MCF 10A (cell line): ENCODE measurements at regions not wholly inside any gene's neighbourhood (a gene's known extent, or its start where the extent isn't known, plus 50 kb on each side); places are given as distances from the start of the nearest gene placed in this dataset.
A peak's percentile ranks its signal among the peaks of the same experiment; 100 is the strongest.

Experiments
- BruUV-seq: library from RNA; stranded (reverse); fragments of 400-500 nt; replicated peaks from 2 replicates; lab custom pipeline; 2021; lab: Mats Ljungman, UMichigan
- CTCF ChIA-PET: fragments of 300-600 bp; sonication (Branson Sonifier 250); formaldehyde crosslinking; extraction: SDS; loops from one replicate; lab custom pipeline; 2021; ENCODE audit warnings: antibody characterized with exemption, inconsistent platforms; lab: Yijun Ruan, JAX
- POLR2A ChIA-PET: fragments of 300-600, 350-650 bp; sonication (Branson Sonifier 250); formaldehyde crosslinking; extraction: SDS; loops from one replicate; lab custom pipeline; 2020; ENCODE audit warnings: antibody characterized with exemption, inconsistent platforms; lab: Yijun Ruan, JAX
- DNase-seq: peaks from one replicate; pipeline ENCODE4 v3.0.0-alpha.2; 2018; ENCODE audit not compliant: unreplicated experiment
- H3K27ac Mint-ChIP-seq: one replicate; pipeline ENCODE4 v1.8.0; 2022; ENCODE audit warnings: mild to moderate bottlenecking, low read depth, mixed read lengths; ENCODE audit not compliant: unreplicated experiment
- H3K27me3 Mint-ChIP-seq: one replicate; pipeline ENCODE4 v1.8.0; 2022; ENCODE audit warnings: mixed read lengths; ENCODE audit not compliant: insufficient read depth, unreplicated experiment
- H3K36me3 Mint-ChIP-seq: one replicate; pipeline ENCODE4 v1.8.0; 2022; ENCODE audit warnings: mild to moderate bottlenecking, moderate library complexity, mixed read lengths; ENCODE audit not compliant: insufficient read depth, unreplicated experiment
- H3K4me1 Mint-ChIP-seq: one replicate; pipeline ENCODE4 v1.8.0; 2022; ENCODE audit warnings: mixed read lengths; ENCODE audit not compliant: insufficient read depth, unreplicated experiment
- H3K4me3 Mint-ChIP-seq: one replicate; pipeline ENCODE4 v1.8.0; 2022; ENCODE audit warnings: mild to moderate bottlenecking, moderate library complexity, mixed read lengths; ENCODE audit not compliant: unreplicated experiment
- H3K9me3 Mint-ChIP-seq: one replicate; pipeline ENCODE4 v1.8.0; 2022; ENCODE audit warnings: mixed read lengths; ENCODE audit not compliant: unreplicated experiment
- intact Hi-C: fragments of 100-400 bp; cut with micrococcal nuclease; formaldehyde crosslinking; loops from 2 replicates; pipeline ENCODE4 v1.14.1; 2022
- TF ChIP-seq, protein P1 (sequence below): fragments of 200-600 bp; IDR thresholded peaks from one replicate; pipeline ENCODE4 v1.8.0; 2022; ENCODE audit warnings: antibody characterized with exemption, mild to moderate bottlenecking; ENCODE audit not compliant: unreplicated experiment

GRCh38 chr7:106425017-106425719 lies 140.4 kb upstream of the NAMPT start:
- TSS peak; percentile 90 for BruUV-seq
- TF ChIP-seq, protein P1, sequence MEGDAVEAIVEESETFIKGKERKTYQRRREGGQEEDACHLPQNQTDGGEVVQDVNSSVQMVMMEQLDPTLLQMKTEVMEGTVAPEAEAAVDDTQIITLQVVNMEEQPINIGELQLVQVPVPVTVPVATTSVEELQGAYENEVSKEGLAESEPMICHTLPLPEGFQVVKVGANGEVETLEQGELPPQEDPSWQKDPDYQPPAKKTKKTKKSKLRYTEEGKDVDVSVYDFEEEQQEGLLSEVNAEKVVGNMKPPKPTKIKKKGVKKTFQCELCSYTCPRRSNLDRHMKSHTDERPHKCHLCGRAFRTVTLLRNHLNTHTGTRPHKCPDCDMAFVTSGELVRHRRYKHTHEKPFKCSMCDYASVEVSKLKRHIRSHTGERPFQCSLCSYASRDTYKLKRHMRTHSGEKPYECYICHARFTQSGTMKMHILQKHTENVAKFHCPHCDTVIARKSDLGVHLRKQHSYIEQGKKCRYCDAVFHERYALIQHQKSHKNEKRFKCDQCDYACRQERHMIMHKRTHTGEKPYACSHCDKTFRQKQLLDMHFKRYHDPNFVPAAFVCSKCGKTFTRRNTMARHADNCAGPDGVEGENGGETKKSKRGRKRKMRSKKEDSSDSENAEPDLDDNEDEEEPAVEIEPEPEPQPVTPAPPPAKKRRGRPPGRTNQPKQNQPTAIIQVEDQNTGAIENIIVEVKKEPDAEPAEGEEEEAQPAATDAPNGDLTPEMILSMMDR, result no peak
- CTCF ChIA-PET, result interaction anchor here (0.5 to 2.6 kb wide), 10 partner anchors 10 to 254 kb away, joined by 3 to 9 read pairs (median 4); partner anchors contain the start of gene NAMPT
- Mint-ChIP-seq H3K27me3 (no peaks in the 10 kb centered on the region), H3K9me3 (no peaks in the 10 kb centered on the region), H3K27ac (peak overlapping the region; percentile 91), H3K4me3 (peak overlapping the region; percentile 68), H3K36me3 (no peaks in the 10 kb centered on the region), H3K4me1 (peaks cover 53% of the 10 kb centered on the region)
- POLR2A ChIA-PET, result interaction anchor here (0.7 to 3.7 kb wide), 23 partner anchors 9 to 314 kb away, joined by 3 to 70 read pairs (median 4); partner anchors contain the start of gene NAMPT
- peak; percentile 99 for DNase-seq
- intact Hi-C loops, result loop anchor here (1.0 kb wide), 2 partner anchors 79 to 140 kb away; no protein-coding TSS in a partner anchor

GRCh38 chr7:106424476-106425016 lies 139.8 kb upstream of the NAMPT start:
- no peaks in the 10 kb centered on the region for H3K36me3 Mint-ChIP-seq
- CTCF ChIA-PET, result interaction anchor here (0.7 to 2.6 kb wide), 6 partner anchors 9 to 254 kb away, joined by 3 to 9 read pairs (median 4); partner anchors contain the start of gene NAMPT
- POLR2A ChIA-PET, result interaction anchor here (0.6 to 3.7 kb wide), 19 partner anchors 8 to 314 kb away, joined by 3 to 70 read pairs (median 5); partner anchors contain the start of gene NAMPT
- peak overlapping the region; percentile 91 for H3K27ac Mint-ChIP-seq
- BruUV-seq, result TSS peak; percentile 96
- no peaks in the 10 kb centered on the region for H3K9me3 Mint-ChIP-seq
- H3K27me3 Mint-ChIP-seq, result no peaks in the 10 kb centered on the region
- intact Hi-C loops, result loop anchor here (1.0 kb wide), 2 partner anchors 78 to 139 kb away; no protein-coding TSS in a partner anchor
- H3K4me3 Mint-ChIP-seq, result peak overlapping the region; percentile 68
- H3K4me1 Mint-ChIP-seq, result peaks cover 60% of the 10 kb centered on the region
- TF ChIP-seq, protein P1, result no peak
- DNase-seq, result peak; percentile 26

DNA sequence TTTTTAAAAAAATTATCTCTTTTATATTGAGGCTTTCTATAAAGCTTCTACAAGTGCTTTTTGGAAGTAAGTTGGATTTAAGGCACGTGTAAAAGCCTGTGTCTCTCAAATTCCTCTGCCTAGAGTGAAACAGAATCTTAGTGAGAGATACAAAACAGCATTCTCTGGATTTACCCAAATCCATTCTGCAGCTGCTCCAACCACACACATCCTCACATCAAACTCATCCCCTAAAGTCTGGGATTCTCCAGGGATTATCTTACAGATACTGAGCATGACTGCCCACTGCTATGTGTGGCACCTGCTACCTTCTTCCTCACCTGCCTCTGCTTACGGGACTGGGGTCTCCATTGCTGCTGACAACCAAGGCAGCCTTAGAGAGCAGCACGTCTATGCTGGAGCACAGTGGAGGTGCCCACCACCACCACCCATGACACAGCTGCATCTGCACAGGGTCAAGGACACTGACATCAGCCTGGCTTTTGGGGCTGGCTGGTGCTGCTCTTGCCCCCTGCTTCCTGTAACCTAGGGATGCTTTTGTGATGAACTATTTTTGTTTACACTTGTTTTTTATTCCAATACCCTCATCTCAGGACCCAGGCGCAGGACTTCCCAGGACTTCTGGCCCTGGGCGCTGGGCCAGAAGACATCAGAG lies 139.2 kb upstream of the NAMPT start:
- no peaks in the 10 kb centered on the region for H3K36me3 Mint-ChIP-seq
- POLR2A ChIA-PET, result interaction anchor here (0.6 to 3.7 kb wide), 12 partner anchors 10 to 313 kb away, joined by 3 to 70 read pairs (median 5); partner anchors contain the start of gene NAMPT
- CTCF ChIA-PET, result interaction anchor here (0.6 to 1.1 kb wide), 3 partner anchors 10 to 247 kb away, joined by 3 read pairs; partner anchors contain the start of gene CCDC71L
- H3K27me3 Mint-ChIP-seq, result no peaks in the 10 kb centered on the region
- peaks cover 60% of the 10 kb centered on the region for H3K4me1 Mint-ChIP-seq
- intact Hi-C loops, result no loop called here
- DNase-seq, result no peak
- H3K27ac Mint-ChIP-seq, result peak overlapping the region; percentile 91
- no peak overlapping the region for H3K4me3 Mint-ChIP-seq
- BruUV-seq, result no TSS peak
- H3K9me3 Mint-ChIP-seq, result no peaks in the 10 kb centered on the region
- TF ChIP-seq, protein P1, result no peak
